OCI-LY1 (cell line): ENCODE measurements at regions not wholly inside any gene's neighbourhood (a gene's known extent, or its start where the extent isn't known, plus 50 kb on each side); places are given as distances from the start of the nearest gene placed in this dataset.

Experiments
- EZH2 ChIP-seq: fragments of 200-600 bp; sonication (generic), shearing (Covaris generic); IDR thresholded peaks from 2 replicates; pipeline ENCODE4 v1.8.0; 2017; ENCODE audit warnings: borderline replicate concordance, mixed run types, mild to moderate bottlenecking, antibody characterized with exemption, low read length, moderate library complexity, mixed read lengths
- TF ChIP-seq, protein P1 (sequence below): fragments of 200-600 bp; sonication (generic), shearing (Covaris generic); IDR thresholded peaks from 2 replicates; pipeline ENCODE4 v1.5.1; 2017; ENCODE audit warnings: mild to moderate bottlenecking, antibody characterized with exemption, low read length, moderate library complexity, mixed read lengths

DNA sequence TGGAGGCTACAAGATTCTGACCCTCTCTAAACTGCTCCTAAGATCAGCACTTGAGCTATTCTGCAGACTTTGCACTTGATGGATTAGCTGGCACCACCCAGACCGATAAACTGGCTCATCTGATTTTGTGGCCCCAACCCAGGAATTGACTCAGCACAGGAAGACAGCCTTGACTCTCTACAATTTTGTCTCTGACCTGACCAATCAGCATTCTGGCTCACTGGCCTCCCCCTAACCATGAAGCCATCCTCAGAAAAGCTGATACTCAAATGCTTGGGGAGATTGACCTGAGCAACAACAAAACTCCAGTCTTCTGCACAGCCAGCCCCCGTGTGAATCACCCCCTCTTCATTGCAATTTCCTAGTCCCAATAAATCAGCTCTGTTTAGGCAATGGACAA lies 195.4 kb upstream of the PPP1R2C start:
- TF ChIP-seq, protein P1, sequence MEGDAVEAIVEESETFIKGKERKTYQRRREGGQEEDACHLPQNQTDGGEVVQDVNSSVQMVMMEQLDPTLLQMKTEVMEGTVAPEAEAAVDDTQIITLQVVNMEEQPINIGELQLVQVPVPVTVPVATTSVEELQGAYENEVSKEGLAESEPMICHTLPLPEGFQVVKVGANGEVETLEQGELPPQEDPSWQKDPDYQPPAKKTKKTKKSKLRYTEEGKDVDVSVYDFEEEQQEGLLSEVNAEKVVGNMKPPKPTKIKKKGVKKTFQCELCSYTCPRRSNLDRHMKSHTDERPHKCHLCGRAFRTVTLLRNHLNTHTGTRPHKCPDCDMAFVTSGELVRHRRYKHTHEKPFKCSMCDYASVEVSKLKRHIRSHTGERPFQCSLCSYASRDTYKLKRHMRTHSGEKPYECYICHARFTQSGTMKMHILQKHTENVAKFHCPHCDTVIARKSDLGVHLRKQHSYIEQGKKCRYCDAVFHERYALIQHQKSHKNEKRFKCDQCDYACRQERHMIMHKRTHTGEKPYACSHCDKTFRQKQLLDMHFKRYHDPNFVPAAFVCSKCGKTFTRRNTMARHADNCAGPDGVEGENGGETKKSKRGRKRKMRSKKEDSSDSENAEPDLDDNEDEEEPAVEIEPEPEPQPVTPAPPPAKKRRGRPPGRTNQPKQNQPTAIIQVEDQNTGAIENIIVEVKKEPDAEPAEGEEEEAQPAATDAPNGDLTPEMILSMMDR = no peak
- no peak for TF ChIP-seq EZH2
